ENCODE measurements at regions not wholly inside any gene's neighbourhood (a gene's known extent, or its start where the extent isn't known, plus 50 kb on each side); places are given as distances from the start of the nearest gene placed in this dataset.

- H3K4me3 ChIP-seq = no peak overlapping the region
- no peaks in the 10 kb centered on the region for H3K27me3 ChIP-seq
- H3K4me1 ChIP-seq (ENCODE audit: low read depth) = no peaks in the 10 kb centered on the region
- no peaks in the 10 kb centered on the region for H3K36me3 ChIP-seq
- DNase-seq (ENCODE audit: low read depth in 1 of 2, low spot score in 1 of 2) = no peak
- H3K27ac ChIP-seq = no peak overlapping the region
- TF ChIP-seq CTCF (IDR thresholded peaks at IDR 0.05; ENCODE audit: low read depth, low read length) = no peak
- no peaks in the 10 kb centered on the region for H3K9me3 ChIP-seq (ENCODE audit: low read depth)
Observed at GRCh38 chr20:48358176-48359054, 469.4 kb downstream of the PREX1 start.

DNA sequence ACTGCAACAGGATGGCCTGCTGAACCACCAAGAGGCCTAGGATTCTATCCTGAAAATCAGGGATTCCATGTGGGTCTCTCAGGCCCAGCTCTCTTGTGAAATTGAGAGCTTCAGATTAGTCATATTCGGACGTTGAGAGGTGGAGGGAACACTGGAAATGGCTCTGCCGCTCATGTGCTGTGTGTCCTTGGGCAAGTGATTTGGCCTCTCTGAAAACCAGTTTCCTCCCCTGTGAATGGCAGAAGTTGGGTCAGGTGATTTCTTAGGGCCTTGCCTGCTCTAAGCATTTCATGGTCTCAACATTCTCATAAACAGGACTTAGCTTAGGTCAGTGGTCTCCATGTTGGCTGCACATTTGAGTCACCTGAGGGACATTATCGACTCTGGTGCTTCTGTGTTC is 470.1 kb downstream of the PREX1 start:
- no peaks in the 10 kb centered on the region for H3K4me1 ChIP-seq (ENCODE audit: low read depth)
- TF ChIP-seq CTCF (IDR thresholded peaks at IDR 0.05; ENCODE audit: low read depth, low read length) = no peak
- no peaks in the 10 kb centered on the region for H3K9me3 ChIP-seq (ENCODE audit: low read depth)
- H3K27ac ChIP-seq = no peak overlapping the region
- no peak for DNase-seq (ENCODE audit: low read depth in 1 of 2, low spot score in 1 of 2)
- no peaks in the 10 kb centered on the region for H3K27me3 ChIP-seq
- no peak overlapping the region for H3K4me3 ChIP-seq
- no peaks in the 10 kb centered on the region for H3K36me3 ChIP-seq

- no peaks in the 10 kb centered on the region for H3K27me3 ChIP-seq
- H3K9me3 ChIP-seq (ENCODE audit: low read depth) = no peaks in the 10 kb centered on the region
- H3K27ac ChIP-seq = no peak overlapping the region
- no peak overlapping the region for H3K4me3 ChIP-seq
- no peak for DNase-seq (ENCODE audit: low read depth in 1 of 2, low spot score in 1 of 2)
- no peaks in the 10 kb centered on the region for H3K4me1 ChIP-seq (ENCODE audit: low read depth)
- TF ChIP-seq CTCF (IDR thresholded peaks at IDR 0.05; ENCODE audit: low read depth, low read length) = no peak
- H3K36me3 ChIP-seq = no peaks in the 10 kb centered on the region
Observed at GRCh38 chr20:48354903-48355302, 472.9 kb downstream of the PREX1 start.

GRCh38 chr20:48354320-48354876 is 473.4 kb downstream of the PREX1 start:
- Histone ChIP-seq H3K27ac (no peak overlapping the region), H3K36me3 (no peaks in the 10 kb centered on the region), H3K27me3 (no peaks in the 10 kb centered on the region), H3K9me3 (ENCODE audit: low read depth) (no peaks in the 10 kb centered on the region), H3K4me3 (no peak overlapping the region), H3K4me1 (ENCODE audit: low read depth) (no peaks in the 10 kb centered on the region)
- no peak for TF ChIP-seq CTCF (IDR thresholded peaks at IDR 0.05; ENCODE audit: low read depth, low read length)
- DNase-seq (ENCODE audit: low read depth in 1 of 2, low spot score in 1 of 2) = no peak

GRCh38 chr20:48352628-48353027 is 475.2 kb downstream of the PREX1 start:
- no peak for TF ChIP-seq CTCF (IDR thresholded peaks at IDR 0.05; ENCODE audit: low read depth, low read length)
- no peak overlapping the region for H3K4me3 ChIP-seq
- H3K9me3 ChIP-seq (ENCODE audit: low read depth) = no peaks in the 10 kb centered on the region
- no peaks in the 10 kb centered on the region for H3K27me3 ChIP-seq
- DNase-seq (ENCODE audit: low read depth in 1 of 2, low spot score in 1 of 2) = no peak
- H3K27ac ChIP-seq = no peak overlapping the region
- no peaks in the 10 kb centered on the region for H3K36me3 ChIP-seq
- H3K4me1 ChIP-seq (ENCODE audit: low read depth) = no peaks in the 10 kb centered on the region
